HepG2 (cell line): ENCODE measurements at regions not wholly inside any gene's neighbourhood (a gene's known extent, or its start where the extent isn't known, plus 50 kb on each side); places are given as distances from the start of the nearest gene placed in this dataset.

Source experiments
- ATAC-seq: fragments of 200-7000 bp; cut with Tn5 transposase; 3 replicates; pipeline ENCODE4 v1.9.1; 2020; ENCODE audit warnings: mild to moderate bottlenecking, moderate library complexity
- BruUV-seq: library from RNA; stranded (reverse); fragments of 400-500 nt; replicated peaks from 2 replicates; lab custom pipeline; 2021; lab: Mats Ljungman, UMichigan
- CTCF ChIA-PET: fragments of 300-600 bp; formaldehyde crosslinking; extraction: SDS; loops from one replicate; lab custom pipeline; 2021; ENCODE audit warnings: low total read pairs, inconsistent platforms, low intra/inter-chr PET ratio; lab: Yijun Ruan, JAX
- POLR2A ChIA-PET: fragments of 350-600 bp; sonication (Branson Sonifier 250); formaldehyde crosslinking; loops from one replicate; lab custom pipeline; 2020; ENCODE audit warnings: antibody characterized with exemption, inconsistent platforms; lab: Yijun Ruan, JAX
- DNase-seq: peaks from one replicate; pipeline ENCODE4 v3.0.0-alpha.2; 2015; ENCODE audit warnings: low spot score
- FAIRE-seq: peaks from 3 replicates; lab custom pipeline; 2011; peaks lifted over from hg19 to GRCh38; lab: Jason Lieb, UNC
- H2AFZ ChIP-seq: one replicate; pipeline ENCODE4 v1.6.1; 2011; ENCODE audit warnings: low read length, inconsistent platforms
- H3K27ac ChIP-seq: fragments of 300-600 bp; 3 replicates; pipeline ENCODE4 v1.8.0; 2011; ENCODE audit warnings: mixed run types, mild to moderate bottlenecking, mixed read lengths, low read length, inconsistent platforms; ENCODE audit not compliant: insufficient read depth; ENCODE audit errors: extremely low read length
- H3K27me3 ChIP-seq, 2 experiments: fragments of 200-600 bp in 1 of 2; 2 replicates in 1 of 2; 3 replicates in 1 of 2; pipeline versions ENCODE4 v1.6.0 to v1.8.0; 2011; ENCODE audit warnings: low read length in 2 of 2, mild to moderate bottlenecking in 2 of 2, moderate library complexity in 2 of 2, inconsistent platforms in 1 of 2; ENCODE audit not compliant: insufficient read depth in 2 of 2, control insufficient read depth in 1 of 2
- H3K36me3 ChIP-seq, 2 experiments: fragments of 200-600 bp in 1 of 2; replicated peaks in 1 of 2; 2 replicates in 1 of 2; 3 replicates in 1 of 2; pipeline versions ENCODE4 v1.5.1 to v1.8.0; 2011; ENCODE audit warnings: low read length in 2 of 2, inconsistent platforms in 1 of 2; ENCODE audit not compliant: insufficient read depth in 2 of 2, control insufficient read depth in 1 of 2
- H3K4me1 ChIP-seq: 2 replicates; pipeline ENCODE4 v1.5.1; 2012; ENCODE audit warnings: low read length, inconsistent platforms; ENCODE audit not compliant: insufficient read depth
- H3K4me2 ChIP-seq: 2 replicates; pipeline ENCODE4 v1.6.0; 2011; ENCODE audit warnings: low read depth, low read length, inconsistent platforms
- H3K4me3 ChIP-seq, 3 experiments: fragments of 200-600 bp in 1 of 3; sonication (generic), shearing (Covaris generic) in 1 of 3; replicated peaks in 1 of 3; 2 replicates each; pipeline ENCODE4 v1.5.1; 2011 to 2016; ENCODE audit warnings: low read length in 3 of 3, inconsistent platforms in 2 of 3, low read depth in 2 of 3, mild to moderate bottlenecking in 2 of 3, control low read depth in 1 of 3, mixed read lengths in 1 of 3; ENCODE audit not compliant: insufficient read depth in 1 of 3
- H3K79me2 ChIP-seq: one replicate; pipeline ENCODE4 v1.6.1; 2011; ENCODE audit warnings: low read length, inconsistent platforms; ENCODE audit not compliant: insufficient read depth
- H3K9ac ChIP-seq: 2 replicates; pipeline ENCODE4 v1.6.0; 2011; ENCODE audit warnings: mild to moderate bottlenecking, low read depth, low read length, inconsistent platforms; ENCODE audit not compliant: insufficient read depth
- H3K9me3 ChIP-seq: 2 replicates; pipeline ENCODE4 v1.5.1; 2012; ENCODE audit warnings: mild to moderate bottlenecking, low read length
- H4K20me1 ChIP-seq: 2 replicates; pipeline ENCODE4 v1.6.0; 2011; ENCODE audit warnings: inconsistent platforms, mild to moderate bottlenecking, low read length, moderate library complexity; ENCODE audit not compliant: insufficient read depth
- ATF7 ChIP-seq, 2 experiments: fragments of 450-650 bp in 1 of 2; sonication (generic) in 1 of 2; formaldehyde crosslinking in 1 of 2; IDR thresholded peaks; 2 replicates each; pipeline versions ENCODE4 v1.4.0 to v1.6.1; 2016 to 2020; ENCODE audit warnings: antibody characterized with exemption in 1 of 2, mild to moderate bottlenecking in 1 of 2, missing genetic modification reagents in 1 of 2
- FOXA3 ChIP-seq: IDR thresholded peaks from 2 replicates; pipeline ENCODE4 v1.6.1; 2016; ENCODE audit warnings: missing genetic modification reagents, missing compliant biosample characterization
- FOXP1 ChIP-seq, 2 experiments: fragments of 450-650 bp in 1 of 2; IDR thresholded peaks; 2 replicates each; pipeline ENCODE4 v1.6.1; 2017 to 2018; ENCODE audit warnings: antibody characterized with exemption in 1 of 2
- HES4 ChIP-seq: sonication (generic); formaldehyde crosslinking; IDR thresholded peaks from 2 replicates; pipeline ENCODE4 v1.9.0; 2021; ENCODE audit warnings: mild to moderate bottlenecking, missing genetic modification reagents, borderline replicate concordance
- HOXA3 ChIP-seq: sonication (generic); formaldehyde crosslinking; IDR thresholded peaks from 2 replicates; pipeline ENCODE4 v1.5.0; 2020; ENCODE audit warnings: missing genetic modification reagents
- MIXL1 ChIP-seq: IDR thresholded peaks from 2 replicates; pipeline ENCODE4 v1.6.1; 2016
- NCOA2 ChIP-seq: sonication (generic); formaldehyde crosslinking; IDR thresholded peaks from 2 replicates; pipeline ENCODE4 v1.8.0; 2022; ENCODE audit warnings: inconsistent platforms
- SRSF1 ChIP-seq: fragments of 200-400 bp; formaldehyde crosslinking; optimal IDR thresholded peaks from 2 replicates; pipeline ENCODE3; 2017; ENCODE audit warnings: mild to moderate bottlenecking, low read depth, low read length, moderate library complexity
- SUZ12 ChIP-seq: fragments of 150-350 bp; IDR thresholded peaks from 2 replicates; pipeline ENCODE4 v1.6.1; 2014; ENCODE audit warnings: low read depth, low read length
- TRIM24 ChIP-seq: sonication (generic); formaldehyde crosslinking; IDR thresholded peaks from 2 replicates; pipeline ENCODE4 v1.8.0; 2022; ENCODE audit warnings: mild to moderate bottlenecking, missing genetic modification reagents
- YEATS2 ChIP-seq: sonication (generic); formaldehyde crosslinking; IDR thresholded peaks from 2 replicates; pipeline ENCODE4 v1.4.0; 2020; ENCODE audit warnings: missing genetic modification reagents, borderline replicate concordance
- ZNF577 ChIP-seq: sonication (generic); formaldehyde crosslinking; IDR thresholded peaks from 2 replicates; pipeline ENCODE4 v1.4.0; 2020; ENCODE audit warnings: mild to moderate bottlenecking, low read depth, missing genetic modification reagents, borderline replicate concordance
- ZNF607 ChIP-seq: sonication (generic); formaldehyde crosslinking; IDR thresholded peaks from 2 replicates; pipeline ENCODE4 v1.5.1; 2020; ENCODE audit warnings: missing genetic modification reagents, mild to moderate bottlenecking, borderline replicate concordance
- ZNF75D ChIP-seq: sonication (generic); formaldehyde crosslinking; IDR thresholded peaks from 2 replicates; pipeline ENCODE4 v1.8.1; 2023; ENCODE audit warnings: missing genetic modification reagents, mild to moderate bottlenecking, borderline replicate concordance
- ZNF776 ChIP-seq: sonication (generic); formaldehyde crosslinking; IDR thresholded peaks from 2 replicates; pipeline ENCODE4 v1.4.0; 2020; ENCODE audit warnings: mild to moderate bottlenecking, missing genetic modification reagents
- ZNF83 ChIP-seq: sonication (generic); formaldehyde crosslinking; IDR thresholded peaks from 2 replicates; pipeline ENCODE4 v1.4.0; 2020; ENCODE audit warnings: missing genetic modification reagents, mild to moderate bottlenecking, borderline replicate concordance
- WGBS: methylation state at CpG from one replicate; pipeline ENCODE4 v1.1.6; 2017; ENCODE audit warnings: low lambda C conversion rate; 5-methylcytosine and 5-hydroxymethylcytosine counted together
- in situ Hi-C: cut with HindIII; loops from 2 replicates; pipeline ENCODE4 v1.10.0; 2017; ENCODE audit warnings: low pct_unique_long_range_greater_than_20kb; ENCODE audit not compliant: extremely low pct_ligation_motif_present
- intact Hi-C: fragments of 100-400 bp; cut with micrococcal nuclease; formaldehyde crosslinking; loops from one replicate; pipeline ENCODE4 v1.10.0; 2022; ENCODE audit not compliant: unreplicated experiment
- TF ChIP-seq, protein P1 (sequence below): fragments of 450-650 bp; IDR thresholded peaks from 2 replicates; pipeline ENCODE4 v1.6.1; 2016

DNA sequence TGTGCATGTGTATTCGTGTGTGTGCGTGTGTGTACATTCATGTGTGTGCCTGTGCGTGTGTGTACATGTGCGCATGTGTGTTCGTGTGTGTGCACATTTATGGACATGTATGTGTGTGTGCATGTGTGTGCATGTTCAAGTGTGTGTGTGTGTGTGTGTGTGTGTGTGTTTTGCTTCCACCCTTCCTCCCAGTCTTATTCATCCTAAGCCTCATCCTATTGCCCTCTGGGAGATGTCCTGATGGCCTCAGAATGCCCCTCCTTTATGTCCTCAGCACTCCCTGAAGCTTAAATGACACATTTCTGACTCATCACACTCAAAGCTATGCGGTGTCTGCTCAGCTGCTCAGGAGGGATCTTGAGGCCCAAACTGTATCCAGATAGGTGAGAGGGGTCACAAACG, 76.6 kb upstream of the CCDC167 start:
- Histone ChIP-seq H2AFZ (no peak overlapping the region), H4K20me1 (no peaks in the 10 kb centered on the region), H3K27ac (no peak overlapping the region), H3K9me3 (no peaks in the 10 kb centered on the region), H3K4me2 (no peak overlapping the region), H3K27me3 (peaks cover 2 to 51% of the 10 kb centered on the region in 2 experiments; a peak in 4 of 5 replicates), H3K9ac (no peak overlapping the region), H3K4me3 (no peak overlapping the region), H3K79me2 (no peaks in the 10 kb centered on the region), H3K4me1 (no peaks in the 10 kb centered on the region), H3K36me3 (no peaks in the 10 kb centered on the region)
- DNase-seq = no peak
- intact Hi-C loops = no loop called here
- TF ChIP-seq ATF7 (IDR thresholded peaks at IDR 0.05) (no peak), ATF7 (CRISPR knock-in tag; IDR thresholded peaks at IDR 0.05) (no peak), TRIM24 (CRISPR knock-in tag) (no peak), SRSF1 (no peak), YEATS2 (no peak), NCOA2 (CRISPR knock-in tag) (no peak), MIXL1 (no peak), ZNF75D (no peak)
- TF ChIP-seq, protein P1, sequence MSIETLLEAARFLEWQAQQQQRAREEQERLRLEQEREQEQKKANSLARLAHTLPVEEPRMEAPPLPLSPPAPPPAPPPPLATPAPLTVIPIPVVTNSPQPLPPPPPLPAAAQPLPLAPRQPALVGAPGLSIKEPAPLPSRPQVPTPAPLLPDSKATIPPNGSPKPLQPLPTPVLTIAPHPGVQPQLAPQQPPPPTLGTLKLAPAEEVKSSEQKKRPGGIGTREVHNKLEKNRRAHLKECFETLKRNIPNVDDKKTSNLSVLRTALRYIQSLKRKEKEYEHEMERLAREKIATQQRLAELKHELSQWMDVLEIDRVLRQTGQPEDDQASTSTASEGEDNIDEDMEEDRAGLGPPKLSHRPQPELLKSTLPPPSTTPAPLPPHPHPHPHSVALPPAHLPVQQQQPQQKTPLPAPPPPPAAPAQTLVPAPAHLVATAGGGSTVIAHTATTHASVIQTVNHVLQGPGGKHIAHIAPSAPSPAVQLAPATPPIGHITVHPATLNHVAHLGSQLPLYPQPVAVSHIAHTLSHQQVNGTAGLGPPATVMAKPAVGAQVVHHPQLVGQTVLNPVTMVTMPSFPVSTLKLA = peak; percentile 69
- in situ Hi-C loops = no loop called here
- FAIRE-seq = no peak
- POLR2A ChIA-PET = no interaction called here
- no peak for ATAC-seq
- BruUV-seq = no TSS peak
- WGBS = 55% methylated on average over 7 of the region's 7 CpGs
- CTCF ChIA-PET = no interaction called here

DNA sequence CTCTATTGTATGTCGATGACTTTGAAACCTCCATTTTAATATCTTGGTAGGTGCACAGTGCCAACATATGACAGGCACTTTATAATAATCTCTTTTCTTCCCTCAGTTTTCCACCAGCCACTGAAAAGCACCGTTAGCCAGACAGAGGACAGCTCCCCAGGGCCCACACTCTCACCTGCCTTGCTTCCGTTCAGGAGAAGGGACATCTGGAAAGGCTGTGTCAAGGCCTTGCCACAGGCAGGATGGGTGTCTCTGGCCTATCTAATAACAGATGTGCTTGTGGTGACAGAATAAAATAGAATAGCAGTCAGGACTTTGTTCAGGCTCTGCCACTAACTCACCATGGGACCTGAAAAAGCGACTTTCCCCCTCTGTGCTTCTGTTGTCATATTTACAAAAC, 75.5 kb upstream of the CCDC167 start:
- Histone ChIP-seq H3K4me3 (no peak overlapping the region), H3K9ac (no peak overlapping the region), H3K79me2 (no peaks in the 10 kb centered on the region), H3K4me2 (no peak overlapping the region), H4K20me1 (no peaks in the 10 kb centered on the region), H3K27me3 (peaks cover 7 to 62% of the 10 kb centered on the region in 2 experiments; a peak in 4 of 5 replicates), H3K9me3 (no peaks in the 10 kb centered on the region), H3K36me3 (no peaks in the 10 kb centered on the region), H2AFZ (no peak overlapping the region), H3K27ac (no peak overlapping the region), H3K4me1 (no peaks in the 10 kb centered on the region)
- no peak for FAIRE-seq
- ChIA-PET POLR2A (no interaction called here), CTCF (no interaction called here)
- intact Hi-C loops (no loop called here), in situ Hi-C loops (no loop called here)
- BruUV-seq = no TSS peak
- no peak for TF ChIP-seq ZNF776 (CRISPR knock-in tag)
- no peak for TF ChIP-seq ZNF83
- no peak for TF ChIP-seq HES4
- TF ChIP-seq FOXP1 (IDR thresholded peaks at IDR 0.05) = no peak
- no peak for TF ChIP-seq FOXP1 (CRISPR knock-in tag; IDR thresholded peaks at IDR 0.05)
- no peak for TF ChIP-seq ZNF607 (CRISPR knock-in tag)
- no peak for TF ChIP-seq ZNF577
- no peak for TF ChIP-seq HOXA3 (CRISPR knock-in tag)
- no peak for TF ChIP-seq FOXA3 (CRISPR knock-in tag)
- TF ChIP-seq SUZ12 = no peak
- no peak for DNase-seq
- ATAC-seq = no peak
- 32% methylated on average over 4 of the region's 4 CpGs for WGBS
